HG03039 (cell line): ENCODE measurements at regions not wholly inside any gene's neighbourhood (a gene's known extent, or its start where the extent isn't known, plus 50 kb on each side); places are given as distances from the start of the nearest gene placed in this dataset.

Experiments used
- ATAC-seq: cut with Tn5 transposase; IDR thresholded peaks from one replicate; pipeline ENCODE4 v1.9.1; 2021; ENCODE audit warnings: mild to moderate bottlenecking, moderate library complexity; ENCODE audit not compliant: unreplicated experiment

GRCh38 chr11:45597097-45597496 is 68.3 kb downstream of the CHST1 start:
- ATAC-seq, result no peak

- no peak for ATAC-seq
Observed at GRCh38 chr11:45596571-45596970, 68.9 kb downstream of the CHST1 start.

- ATAC-seq, result no peak
Observed at GRCh38 chr11:45593992-45594391, 71.4 kb downstream of the CHST1 start.

- no peak for ATAC-seq
Observed at GRCh38 chr11:45592636-45593035, 72.8 kb downstream of the CHST1 start.

- no peak for ATAC-seq
Observed at GRCh38 chr11:45590743-45591142, 74.7 kb downstream of the CHST1 start.

- ATAC-seq, result no peak
Observed at GRCh38 chr11:45585205-45585604, 80.2 kb downstream of the CHST1 start.

GRCh38 chr11:45583981-45584566 is 81.3 kb downstream of the CHST1 start:
- ATAC-seq, result no peak

GRCh38 chr11:45580399-45580798 is 85.0 kb downstream of the CHST1 start:
- no peak for ATAC-seq

- ATAC-seq, result no peak
Observed at GRCh38 chr11:45578316-45578715, 87.1 kb downstream of the CHST1 start.

GRCh38 chr11:45577752-45578151 is 87.7 kb downstream of the CHST1 start:
- ATAC-seq, result no peak

GRCh38 chr11:45576461-45577215 is 88.8 kb downstream of the CHST1 start:
- ATAC-seq, result no peak

GRCh38 chr11:45573728-45574127 is 91.7 kb downstream of the CHST1 start:
- ATAC-seq, result no peak

- no peak for ATAC-seq
Observed at GRCh38 chr11:45572354-45573123, 92.9 kb downstream of the CHST1 start.

GRCh38 chr11:45569776-45570175 is 95.6 kb downstream of the CHST1 start:
- no peak for ATAC-seq

GRCh38 chr11:45568049-45568448 is 97.4 kb downstream of the CHST1 start:
- no peak for ATAC-seq

GRCh38 chr11:45565446-45565988 is 99.9 kb downstream of the CHST1 start:
- ATAC-seq, result no peak

GRCh38 chr11:45563810-45564209 is 101.6 kb downstream of the CHST1 start:
- ATAC-seq, result no peak

GRCh38 chr11:45563171-45563570 is 102.3 kb downstream of the CHST1 start:
- ATAC-seq, result no peak

- no peak for ATAC-seq
Observed at GRCh38 chr11:45560913-45561281, 104.5 kb downstream of the CHST1 start.

- no peak for ATAC-seq
Observed at GRCh38 chr11:45560155-45560912, 105.1 kb downstream of the CHST1 start.
